ENCODE measurements at regions not wholly inside any gene's neighbourhood (a gene's known extent, or its start where the extent isn't known, plus 50 kb on each side); places are given as distances from the start of the nearest gene placed in this dataset.
"Not testable (repeated sequence)": the region's sequence is repeated elsewhere in the genome, so short reads cannot be mapped to it uniquely, and the experiment has no call there.

DNA sequence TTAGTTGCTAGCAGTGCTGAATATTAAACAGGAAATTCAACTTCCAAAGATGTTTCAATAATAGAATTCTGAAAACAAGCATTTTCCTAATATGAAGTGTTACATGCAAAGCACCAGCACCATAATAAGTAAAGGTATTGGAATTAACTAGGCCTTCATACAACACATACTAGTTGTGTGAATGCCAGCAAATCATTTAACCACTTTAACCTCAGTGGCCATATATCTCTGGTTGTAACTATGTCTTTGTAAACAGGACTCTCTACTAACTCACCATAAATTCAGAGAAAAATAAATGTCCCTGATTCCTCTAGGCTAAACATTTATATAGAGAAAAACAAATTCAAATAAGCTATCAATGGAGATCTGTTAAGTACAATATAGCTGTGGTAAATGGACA, 175.7 kb upstream of the NBPF9 start:
- not testable (repeated sequence) for H3K4me1 ChIP-seq (replicated peaks); H3K27ac ChIP-seq; H3K9me3 ChIP-seq (replicated peaks); DNase-seq (ENCODE audit: low read depth in 1 of 2, low spot score in 2 of 2); H3K36me3 ChIP-seq; H3K27me3 ChIP-seq (replicated peaks); H3K4me3 ChIP-seq

DNA sequence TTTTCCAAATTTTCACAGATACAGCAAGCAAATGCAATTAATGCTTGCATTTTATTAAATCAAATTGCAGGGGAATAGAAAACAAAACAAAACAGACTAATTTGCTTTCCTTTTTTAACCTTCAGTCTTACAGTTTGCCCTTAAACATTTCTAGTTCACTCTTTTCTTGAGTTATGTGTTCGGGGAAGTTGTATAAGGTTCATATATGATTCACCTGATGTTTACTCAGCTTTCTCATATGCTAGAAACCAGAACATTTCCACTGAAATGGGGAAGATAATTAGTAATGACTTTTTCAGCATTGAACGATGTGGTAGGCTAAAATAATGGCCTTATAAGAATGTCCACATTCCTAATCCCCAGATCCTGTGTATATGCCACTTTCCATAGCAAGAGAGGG, 176.2 kb upstream of the NBPF9 start:
- H3K4me1 ChIP-seq (replicated peaks); H3K9me3 ChIP-seq (replicated peaks); H3K36me3 ChIP-seq; H3K4me3 ChIP-seq; DNase-seq (ENCODE audit: low read depth in 1 of 2, low spot score in 2 of 2); H3K27ac ChIP-seq; H3K27me3 ChIP-seq (replicated peaks): not testable (repeated sequence)

DNA sequence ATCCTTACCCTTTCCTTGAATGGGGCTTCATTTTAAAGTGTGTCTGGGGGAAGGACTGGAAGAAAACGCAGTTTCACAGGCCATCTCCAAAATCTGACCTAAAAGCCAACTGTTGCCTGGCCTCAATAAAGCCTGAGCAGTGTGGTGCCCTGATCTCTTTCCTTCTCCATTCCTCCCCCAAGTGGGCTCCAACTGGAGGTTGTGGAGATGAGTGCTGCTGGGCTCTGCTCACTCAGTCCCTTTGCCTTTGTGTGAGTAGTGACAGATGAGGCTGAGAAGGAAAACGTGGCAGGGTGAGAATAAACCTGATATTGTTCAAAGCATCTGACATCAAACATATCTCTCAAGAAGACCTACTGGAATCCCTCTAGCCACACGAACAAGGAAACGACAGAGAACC, 181.4 kb upstream of the NBPF9 start:
- not testable (repeated sequence) for H3K4me1 ChIP-seq (replicated peaks); H3K4me3 ChIP-seq; DNase-seq (ENCODE audit: low read depth in 1 of 2, low spot score in 2 of 2); H3K36me3 ChIP-seq; H3K27me3 ChIP-seq (replicated peaks); H3K9me3 ChIP-seq (replicated peaks); H3K27ac ChIP-seq

DNA sequence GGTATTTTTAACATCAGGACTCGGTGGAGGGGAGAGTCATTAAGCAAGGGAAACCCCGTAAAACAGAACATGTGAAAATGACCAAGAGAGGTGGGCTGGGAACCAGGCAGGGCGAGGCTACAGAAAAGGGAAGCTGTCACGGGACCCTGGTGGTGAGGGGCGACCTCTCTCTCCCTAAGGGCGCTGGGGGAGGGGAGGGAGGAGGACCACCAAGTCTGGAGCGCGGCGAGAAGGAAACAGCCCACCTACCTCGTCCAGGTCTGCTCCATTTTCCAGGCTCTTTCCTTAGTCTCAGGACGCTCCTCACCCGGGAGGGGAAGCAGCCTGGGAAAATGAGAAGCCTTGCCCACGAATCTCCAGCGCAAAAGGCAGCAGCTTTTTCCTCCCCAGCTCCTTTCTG, 181.9 kb upstream of the NBPF9 start:
- H3K27me3 ChIP-seq (replicated peaks); H3K4me1 ChIP-seq (replicated peaks); DNase-seq (ENCODE audit: low read depth in 1 of 2, low spot score in 2 of 2); H3K4me3 ChIP-seq; H3K27ac ChIP-seq; H3K9me3 ChIP-seq (replicated peaks); H3K36me3 ChIP-seq: not testable (repeated sequence)

DNA sequence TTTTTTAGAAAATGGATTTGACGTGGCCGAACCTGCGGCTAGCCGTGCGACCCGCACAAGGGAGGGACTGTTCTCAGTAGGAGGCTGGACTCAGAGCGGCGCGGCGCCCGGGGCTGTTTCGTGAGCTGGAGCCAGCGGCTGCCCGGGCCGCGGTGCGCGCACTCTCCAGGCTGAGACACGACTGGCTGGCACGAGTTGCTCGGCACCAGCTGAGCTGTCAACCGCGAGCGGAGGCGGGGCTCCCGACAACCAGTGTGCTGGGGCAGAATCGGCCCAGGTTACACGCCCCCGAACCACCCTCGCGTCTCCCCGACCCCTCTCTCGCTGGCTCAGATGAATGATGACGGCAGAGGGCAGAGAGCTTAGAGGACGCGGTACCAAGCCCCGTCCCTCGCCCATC, 182.3 kb upstream of the NBPF9 start:
- not testable (repeated sequence) for H3K4me1 ChIP-seq (replicated peaks); H3K9me3 ChIP-seq (replicated peaks); H3K36me3 ChIP-seq; H3K4me3 ChIP-seq; H3K27me3 ChIP-seq (replicated peaks); H3K27ac ChIP-seq
- DNase-seq (ENCODE audit: low read depth in 1 of 2, low spot score in 2 of 2): peak in 1 of 2 experiments; percentile 61

DNA sequence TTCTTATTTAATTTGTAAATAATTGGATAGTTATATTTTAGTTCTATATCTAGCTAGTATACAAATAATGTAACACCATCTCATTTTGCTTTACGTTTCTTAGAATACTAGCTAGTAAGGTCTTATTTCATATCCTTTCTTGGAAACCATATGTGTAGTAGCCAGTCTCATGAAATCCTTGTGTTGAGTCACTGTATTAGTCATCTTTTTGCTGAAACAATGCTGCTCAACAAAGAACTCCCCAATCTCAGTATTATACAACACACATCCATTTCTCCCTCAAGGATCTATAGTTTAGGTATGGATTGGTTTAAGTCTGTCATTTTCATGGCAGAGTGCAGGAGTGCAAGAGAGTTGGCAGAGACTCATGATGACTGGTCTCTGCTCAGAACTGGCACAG, 185.2 kb upstream of the NBPF9 start:
- H3K9me3 ChIP-seq (replicated peaks); H3K27me3 ChIP-seq (replicated peaks); H3K4me3 ChIP-seq; H3K27ac ChIP-seq; DNase-seq (ENCODE audit: low read depth in 1 of 2, low spot score in 2 of 2); H3K4me1 ChIP-seq (replicated peaks); H3K36me3 ChIP-seq: not testable (repeated sequence)

DNA sequence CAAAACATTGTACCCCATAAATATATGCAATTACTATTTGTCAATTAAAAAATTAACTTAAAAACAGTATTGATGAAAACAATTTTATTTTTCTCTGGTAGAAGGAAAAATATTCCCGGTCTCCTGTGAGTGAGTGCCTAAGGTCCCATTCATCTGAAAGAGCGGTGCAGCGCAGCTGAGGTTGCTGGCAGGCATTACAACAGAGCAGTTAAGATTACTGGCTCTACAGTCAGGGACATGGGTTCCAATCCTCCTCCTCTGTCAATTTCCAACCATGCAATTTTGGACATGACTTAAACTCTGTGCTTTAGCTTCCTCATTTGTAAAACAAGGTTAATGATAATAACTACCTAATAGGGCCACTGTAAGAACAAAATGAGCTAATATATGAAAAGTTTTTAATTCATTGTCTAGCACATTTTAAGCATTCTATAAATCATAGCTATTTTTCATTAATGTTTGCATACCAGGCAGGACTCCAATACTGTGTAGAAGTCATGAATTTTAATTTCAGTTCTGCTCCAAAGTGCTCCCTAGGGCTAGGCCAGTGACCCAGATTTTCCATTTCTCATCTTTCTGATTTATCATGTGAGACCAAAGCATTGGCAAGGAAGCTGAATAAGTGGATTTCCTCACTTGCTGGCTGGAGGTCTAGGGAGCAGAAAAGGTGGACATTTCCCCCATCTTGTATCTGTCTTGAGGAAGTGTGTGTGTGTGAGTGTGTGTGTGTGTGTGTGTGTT, 174.2 kb upstream of the NBPF19 start:
- H3K4me1 ChIP-seq (replicated peaks); H3K4me3 ChIP-seq; DNase-seq (ENCODE audit: low read depth in 1 of 2, low spot score in 2 of 2); H3K27ac ChIP-seq; H3K27me3 ChIP-seq (replicated peaks); H3K36me3 ChIP-seq; H3K9me3 ChIP-seq (replicated peaks): not testable (repeated sequence)

DNA sequence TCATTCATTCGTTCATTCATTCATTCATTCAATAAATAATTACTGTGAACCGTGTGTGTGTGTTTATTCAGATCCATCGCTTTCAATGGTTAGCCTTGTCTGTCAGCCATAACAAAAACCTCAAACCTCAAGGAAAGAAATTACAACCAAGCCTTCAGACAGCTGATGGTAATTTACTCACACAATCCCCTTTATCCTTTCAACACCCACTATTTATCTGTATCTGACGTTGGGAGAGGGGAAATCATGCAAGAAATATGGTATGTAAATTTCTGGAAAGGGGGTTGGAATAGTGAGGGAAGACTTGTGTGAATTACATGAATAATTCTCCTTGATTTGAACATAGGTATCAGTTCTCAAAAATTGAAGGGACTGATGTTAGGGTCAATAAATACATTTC, 173.6 kb upstream of the NBPF19 start:
- not testable (repeated sequence) for H3K4me3 ChIP-seq, H3K36me3 ChIP-seq, H3K27ac ChIP-seq

DNA sequence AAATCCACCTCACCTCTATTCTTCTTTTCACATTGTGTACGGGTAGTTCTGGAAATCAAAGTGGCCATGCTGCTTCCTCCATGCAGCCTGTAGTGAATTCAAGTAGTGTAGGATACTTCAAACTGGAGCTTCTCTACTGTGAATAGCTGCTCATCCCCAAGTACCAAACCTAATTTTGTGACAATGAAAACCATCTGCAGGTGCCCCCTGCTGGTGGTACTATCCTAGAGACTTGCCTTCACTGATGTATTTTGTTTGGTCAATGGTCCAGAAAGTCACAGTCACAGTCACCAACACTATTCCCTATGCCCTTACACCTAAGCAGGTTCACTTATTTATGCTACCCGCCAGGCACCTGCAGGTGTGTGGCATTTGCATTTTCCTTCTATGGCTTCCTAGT, 170.0 kb upstream of the NBPF19 start:
- not testable (repeated sequence) for H3K4me1 ChIP-seq (replicated peaks); DNase-seq (ENCODE audit: low read depth in 1 of 2, low spot score in 2 of 2); H3K27ac ChIP-seq; H3K27me3 ChIP-seq (replicated peaks); H3K36me3 ChIP-seq; H3K4me3 ChIP-seq; H3K9me3 ChIP-seq (replicated peaks)

More for the DNA sequence above, 173.6 kb upstream of the NBPF19 start:
- DNase-seq (ENCODE audit: low read depth in 1 of 2, low spot score in 2 of 2); H3K4me1 ChIP-seq (replicated peaks); H3K27me3 ChIP-seq (replicated peaks); H3K9me3 ChIP-seq (replicated peaks): not testable (repeated sequence)

DNA sequence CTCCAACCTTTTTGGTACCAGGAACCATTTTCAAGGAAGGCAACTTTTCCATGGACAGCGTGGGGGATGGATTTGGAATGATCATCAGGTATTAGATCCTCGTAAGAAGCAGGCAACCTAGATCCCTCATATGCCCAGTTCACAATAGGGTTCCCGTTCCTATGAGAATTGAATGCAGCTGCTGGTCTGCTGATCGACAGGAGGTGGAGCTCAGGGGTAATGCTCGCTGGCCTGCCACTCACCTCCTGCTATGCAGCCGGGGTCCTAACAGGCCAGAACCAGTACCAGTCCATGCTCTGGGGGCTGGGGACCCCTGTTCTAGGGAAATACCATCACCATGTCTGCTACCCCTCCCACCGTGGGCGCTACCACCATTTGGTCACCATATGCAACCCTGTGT, 167.2 kb upstream of the NBPF19 start:
- H3K9me3 ChIP-seq (replicated peaks); DNase-seq (ENCODE audit: low read depth in 1 of 2, low spot score in 2 of 2); H3K27me3 ChIP-seq (replicated peaks); H3K4me1 ChIP-seq (replicated peaks); H3K4me3 ChIP-seq; H3K27ac ChIP-seq; H3K36me3 ChIP-seq: not testable (repeated sequence)

DNA sequence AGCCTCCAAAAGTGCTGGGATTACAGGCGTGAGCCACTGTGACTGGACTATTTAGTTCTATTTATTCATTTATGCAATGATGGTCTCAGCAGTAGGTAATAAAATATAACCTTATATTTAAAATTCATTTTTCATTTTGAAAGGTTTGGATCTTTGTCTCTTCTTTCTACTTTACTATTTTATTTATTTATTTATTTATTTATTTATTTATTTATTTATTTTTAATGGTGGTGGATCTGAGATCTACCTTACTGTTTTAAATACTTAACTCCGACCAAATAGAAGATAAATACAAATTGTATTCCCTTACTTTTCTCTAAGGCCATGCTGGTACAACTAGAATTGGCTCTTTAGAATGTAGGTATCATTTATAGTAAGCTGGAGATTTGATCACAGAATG, 159.9 kb upstream of the NBPF19 start:
- H3K27ac ChIP-seq; H3K4me1 ChIP-seq (replicated peaks); H3K36me3 ChIP-seq; DNase-seq (ENCODE audit: low read depth in 1 of 2, low spot score in 2 of 2); H3K9me3 ChIP-seq (replicated peaks); H3K27me3 ChIP-seq (replicated peaks); H3K4me3 ChIP-seq: not testable (repeated sequence)

DNA sequence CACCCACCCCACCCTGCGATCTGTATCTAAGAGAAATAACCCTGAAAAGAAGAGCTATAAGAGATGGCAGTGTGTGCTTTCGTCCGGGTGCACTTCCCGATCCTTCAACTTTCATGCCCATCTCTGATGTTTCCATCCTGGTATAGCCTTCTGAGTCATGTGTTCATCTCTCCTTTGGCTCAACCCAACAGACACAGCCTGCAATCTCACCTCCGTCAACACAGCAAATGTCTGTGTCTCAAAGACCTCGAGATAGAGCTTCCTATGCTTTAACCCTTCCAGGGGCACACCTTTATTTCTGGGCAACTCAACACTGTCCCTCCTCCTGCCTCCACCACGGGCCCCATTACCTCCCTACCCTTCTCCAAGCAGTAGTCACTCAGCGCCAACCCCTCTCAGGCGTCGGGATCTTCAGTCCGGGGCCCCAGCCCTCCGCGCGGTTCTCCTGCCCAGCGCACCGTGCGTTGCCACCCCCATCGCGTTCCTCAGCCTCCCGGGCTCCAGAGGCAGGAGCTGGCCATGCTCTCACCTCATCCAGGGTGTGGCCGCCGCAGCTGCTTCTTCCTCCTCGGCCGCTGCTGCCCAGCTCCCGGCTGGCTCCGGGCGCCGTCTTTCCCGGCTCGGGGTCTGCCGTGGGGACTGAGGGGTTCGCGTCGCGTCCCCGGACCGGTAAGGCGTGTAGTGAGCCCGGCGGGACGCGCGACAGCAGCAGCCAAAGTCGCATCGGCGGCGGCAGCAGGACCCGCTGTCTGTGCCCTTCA, 153.7 kb upstream of the NBPF19 start:
- not testable (repeated sequence) for H3K27me3 ChIP-seq (replicated peaks); H3K9me3 ChIP-seq (replicated peaks)

DNA sequence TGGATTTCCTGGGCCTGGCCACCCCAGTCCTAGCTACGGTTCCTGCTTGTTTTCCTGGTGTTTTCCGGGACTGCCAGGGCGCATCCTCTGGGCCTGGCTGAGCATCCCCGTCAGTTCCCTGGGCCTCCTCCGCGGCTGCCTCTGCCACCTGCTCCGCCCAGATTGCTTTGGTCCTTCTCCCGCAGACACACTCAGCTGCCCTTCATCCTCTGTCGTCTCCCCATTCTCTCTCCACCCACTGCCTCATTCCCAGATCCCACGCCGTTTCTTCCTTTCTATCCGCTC, 153.2 kb upstream of the NBPF19 start:
- not testable (repeated sequence) for H3K9me3 ChIP-seq (replicated peaks); H3K27ac ChIP-seq; DNase-seq (ENCODE audit: low read depth in 1 of 2, low spot score in 2 of 2); H3K27me3 ChIP-seq (replicated peaks); H3K36me3 ChIP-seq; H3K4me3 ChIP-seq; H3K4me1 ChIP-seq (replicated peaks)

More for the DNA sequence above, 153.7 kb upstream of the NBPF19 start:
- not testable (repeated sequence) for H3K36me3 ChIP-seq; DNase-seq (ENCODE audit: low read depth in 1 of 2, low spot score in 2 of 2); H3K4me1 ChIP-seq (replicated peaks); H3K27ac ChIP-seq; H3K4me3 ChIP-seq

DNA sequence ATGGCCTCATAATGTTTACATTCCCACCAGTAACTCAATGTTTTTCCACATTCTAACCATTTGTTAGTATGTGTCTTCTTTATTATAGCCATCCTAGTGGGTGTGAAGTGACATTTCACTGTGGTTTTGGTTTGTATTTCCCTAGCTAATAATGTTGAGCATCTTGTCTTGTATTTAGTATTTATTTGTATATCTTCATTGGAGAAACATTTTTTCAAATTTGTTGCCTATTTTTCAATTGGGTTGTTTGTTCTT, 144.8 kb upstream of the NBPF19 start:
- not testable (repeated sequence) for H3K4me1 ChIP-seq (replicated peaks); DNase-seq (ENCODE audit: low read depth in 1 of 2, low spot score in 2 of 2); H3K4me3 ChIP-seq; H3K27ac ChIP-seq; H3K27me3 ChIP-seq (replicated peaks); H3K9me3 ChIP-seq (replicated peaks); H3K36me3 ChIP-seq

DNA sequence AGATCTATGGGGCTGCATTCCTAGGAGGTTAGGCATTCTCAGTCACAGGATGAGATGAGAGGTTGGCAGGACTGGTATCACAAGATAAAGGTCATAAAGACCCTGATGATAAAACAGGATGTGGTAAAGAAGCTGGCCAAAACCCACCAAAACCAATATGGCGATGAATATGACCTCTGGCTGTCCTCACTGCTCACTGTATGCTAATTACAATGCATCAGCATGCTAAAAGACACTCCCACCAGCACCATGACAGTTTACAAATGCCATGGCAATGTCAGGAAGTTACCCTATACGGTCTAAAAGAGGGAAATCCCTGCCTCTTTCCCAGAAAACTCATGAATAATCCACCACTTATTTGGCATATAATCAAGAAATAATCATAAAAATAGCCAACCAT, 138.8 kb upstream of the NBPF19 start:
- H3K27ac ChIP-seq; H3K9me3 ChIP-seq (replicated peaks); H3K27me3 ChIP-seq (replicated peaks); H3K4me3 ChIP-seq; H3K4me1 ChIP-seq (replicated peaks); H3K36me3 ChIP-seq; DNase-seq (ENCODE audit: low read depth in 1 of 2, low spot score in 2 of 2): not testable (repeated sequence)

All from SJSA1 (cell line).